CD14-positive monocyte (primary cell): ENCODE measurements at regions not wholly inside any gene's neighbourhood (a gene's known extent, or its start where the extent isn't known, plus 50 kb on each side); places are given as distances from the start of the nearest gene placed in this dataset.

Experiments
- DNase-seq, 3 donors: peaks; one replicate each; pipeline ENCODE4 v3.0.0-alpha.2; 2011 to 2022
- H2AFZ ChIP-seq: 2 replicates; pipeline ENCODE4 v1.6.0; 2012; ENCODE audit warnings: mild to moderate bottlenecking, low read depth, low read length, inconsistent platforms; ENCODE audit not compliant: insufficient read depth, poor library complexity, severe bottlenecking
- H3K27ac ChIP-seq, 2 donors: 1 replicate in 1 of 2; 2 replicates in 1 of 2; pipeline ENCODE4 v1.5.1; 2012 to 2013; ENCODE audit warnings: low read length in 2 of 2, control low read depth in 1 of 2, inconsistent platforms in 1 of 2, low read depth in 1 of 2, mild to moderate bottlenecking in 1 of 2
- H3K27me3 ChIP-seq, 2 donors: one replicate each; pipeline versions ENCODE4 v1.6.0 to v1.6.1; 2011 to 2013; ENCODE audit warnings: low read length in 2 of 2; ENCODE audit not compliant: control insufficient read depth in 2 of 2, insufficient read depth in 2 of 2
- H3K36me3 ChIP-seq, 2 donors: replicated peaks in 1 of 2; 1 replicate in 1 of 2; 2 replicates in 1 of 2; pipeline versions ENCODE4 v1.5.1 to v1.6.1; 2012 to 2013; ENCODE audit warnings: low read length in 2 of 2, control low read depth in 1 of 2, inconsistent platforms in 1 of 2, mild to moderate bottlenecking in 1 of 2; ENCODE audit not compliant: insufficient read depth in 2 of 2, control insufficient read depth in 1 of 2
- H3K4me1 ChIP-seq, 2 donors: 1 replicate in 1 of 2; 2 replicates in 1 of 2; pipeline versions ENCODE4 v1.5.1 to v1.6.1; 2012 to 2013; ENCODE audit warnings: low read length in 2 of 2, control low read depth in 1 of 2, inconsistent platforms in 1 of 2, mild to moderate bottlenecking in 1 of 2, moderate library complexity in 1 of 2; ENCODE audit not compliant: insufficient read depth in 2 of 2, control insufficient read depth in 1 of 2
- H3K4me2 ChIP-seq: replicated peaks from 2 replicates; pipeline ENCODE3; 2012; ENCODE audit warnings: low read length, moderate library complexity, mild to moderate bottlenecking; ENCODE audit not compliant: poor library complexity, severe bottlenecking; ENCODE audit errors: extremely low read depth
- H3K4me3 ChIP-seq, 3 experiments: fragments of 200-600 bp in 1 of 3; sonication (generic) in 1 of 3; replicated peaks in 1 of 3; 1 replicate in 2 of 3; 2 replicates in 1 of 3; pipeline ENCODE4 v1.5.1; 2011 to 2013; ENCODE audit warnings: low read length in 3 of 3, mild to moderate bottlenecking in 3 of 3, control low read depth in 2 of 3, low read depth in 2 of 3, inconsistent platforms in 1 of 3, moderate library complexity in 1 of 3
- H3K79me2 ChIP-seq: 2 replicates; pipeline ENCODE4 v1.6.0; 2012; ENCODE audit warnings: mild to moderate bottlenecking, control low read depth, inconsistent platforms, low read length, moderate library complexity; ENCODE audit not compliant: insufficient read depth
- H3K9ac ChIP-seq: 2 replicates; pipeline ENCODE4 v1.6.0; 2017; ENCODE audit warnings: low read length, mild to moderate bottlenecking; ENCODE audit not compliant: insufficient read depth, poor library complexity, severe bottlenecking
- H3K9me3 ChIP-seq, 2 donors: replicated peaks in 1 of 2; 1 replicate in 1 of 2; 2 replicates in 1 of 2; pipeline versions ENCODE4 v1.5.1 to v1.6.1; 2012 to 2013; ENCODE audit warnings: low read length in 2 of 2, control low read depth in 1 of 2; ENCODE audit not compliant: control insufficient read depth in 1 of 2, insufficient read depth in 1 of 2
- H4K20me1 ChIP-seq: 2 replicates; pipeline ENCODE4 v1.6.0; 2012; ENCODE audit warnings: mild to moderate bottlenecking, low read length, control low read depth, moderate library complexity; ENCODE audit not compliant: insufficient read depth
- H3K27ac Mint-ChIP-seq, 7 donors: one replicate each; pipeline ENCODE4 v1.8.0; 2020; ENCODE audit warnings: mild to moderate bottlenecking in 7 of 7, mixed read lengths in 7 of 7, moderate library complexity in 6 of 7, inconsistent platforms in 2 of 7
- H3K27me3 Mint-ChIP-seq, 3 donors: one replicate each; pipeline ENCODE4 v1.8.0; 2021 to 2022; ENCODE audit warnings: low read depth in 3 of 3, mild to moderate bottlenecking in 3 of 3, mixed read lengths in 3 of 3, moderate library complexity in 3 of 3, inconsistent platforms in 1 of 3
- H3K36me3 Mint-ChIP-seq, 2 donors: one replicate each; pipeline ENCODE4 v1.8.0; 2020; ENCODE audit warnings: mixed read lengths in 2 of 2, inconsistent platforms in 1 of 2, mild to moderate bottlenecking in 1 of 2
- H3K4me1 Mint-ChIP-seq: one replicate; pipeline ENCODE4 v1.8.0; 2020; ENCODE audit warnings: mild to moderate bottlenecking, mixed read lengths
- H3K4me3 Mint-ChIP-seq, 2 donors: one replicate each; pipeline ENCODE4 v1.8.0; 2020; ENCODE audit warnings: mild to moderate bottlenecking in 2 of 2, mixed read lengths in 2 of 2, moderate library complexity in 1 of 2
- H3K9me3 Mint-ChIP-seq, 7 donors: one replicate each; pipeline ENCODE4 v1.8.0; 2020 to 2022; ENCODE audit warnings: mixed read lengths in 7 of 7, mild to moderate bottlenecking in 6 of 7, moderate library complexity in 6 of 7, inconsistent platforms in 2 of 7
- WGBS: methylation state at CpG from one replicate; pipeline ENCODE4 v1.1.5; 2013; ENCODE audit warnings: missing lambda C conversion rate; ENCODE audit not compliant: insufficient coverage; 5-methylcytosine and 5-hydroxymethylcytosine counted together
- intact Hi-C, 2 donors: fragments of 100-400 bp; cut with micrococcal nuclease; formaldehyde crosslinking; loops; one replicate each; pipeline versions ENCODE4 v1.15.0 to v1.15.1; 2023
- TF ChIP-seq, protein P1 (sequence below): fragments of 200-600 bp; IDR thresholded peaks from one replicate; pipeline ENCODE4 v1.8.0; 2022; ENCODE audit warnings: antibody characterized with exemption, mild to moderate bottlenecking

DNA sequence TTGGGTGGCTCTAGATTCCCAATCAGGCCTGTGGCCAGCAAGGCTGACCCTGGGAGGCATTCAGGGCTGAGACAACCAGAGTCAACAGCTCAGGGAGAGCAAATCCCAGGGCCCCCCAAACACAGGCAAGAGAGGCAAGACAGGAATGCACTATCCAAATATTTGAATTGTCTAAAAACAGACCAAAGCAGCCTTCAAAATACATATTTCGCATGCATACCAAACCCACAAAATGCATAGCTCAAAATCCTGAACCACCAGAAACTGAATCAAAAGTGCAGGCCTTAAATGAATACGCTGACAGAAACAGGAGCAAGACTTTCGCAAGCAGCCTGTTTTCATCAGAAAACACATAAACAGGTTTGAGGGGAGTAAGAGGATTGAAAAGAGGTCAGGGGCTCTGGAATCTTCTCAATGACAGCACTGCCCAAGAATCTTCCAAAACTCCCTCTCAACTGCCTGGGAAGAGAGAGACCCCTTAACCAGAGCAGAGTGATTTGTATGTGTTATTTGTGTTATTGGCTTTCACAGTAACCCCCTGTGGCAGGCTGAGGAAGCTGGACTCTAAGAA, 213.6 kb upstream of the CDH5 start:
- TF ChIP-seq, protein P1, sequence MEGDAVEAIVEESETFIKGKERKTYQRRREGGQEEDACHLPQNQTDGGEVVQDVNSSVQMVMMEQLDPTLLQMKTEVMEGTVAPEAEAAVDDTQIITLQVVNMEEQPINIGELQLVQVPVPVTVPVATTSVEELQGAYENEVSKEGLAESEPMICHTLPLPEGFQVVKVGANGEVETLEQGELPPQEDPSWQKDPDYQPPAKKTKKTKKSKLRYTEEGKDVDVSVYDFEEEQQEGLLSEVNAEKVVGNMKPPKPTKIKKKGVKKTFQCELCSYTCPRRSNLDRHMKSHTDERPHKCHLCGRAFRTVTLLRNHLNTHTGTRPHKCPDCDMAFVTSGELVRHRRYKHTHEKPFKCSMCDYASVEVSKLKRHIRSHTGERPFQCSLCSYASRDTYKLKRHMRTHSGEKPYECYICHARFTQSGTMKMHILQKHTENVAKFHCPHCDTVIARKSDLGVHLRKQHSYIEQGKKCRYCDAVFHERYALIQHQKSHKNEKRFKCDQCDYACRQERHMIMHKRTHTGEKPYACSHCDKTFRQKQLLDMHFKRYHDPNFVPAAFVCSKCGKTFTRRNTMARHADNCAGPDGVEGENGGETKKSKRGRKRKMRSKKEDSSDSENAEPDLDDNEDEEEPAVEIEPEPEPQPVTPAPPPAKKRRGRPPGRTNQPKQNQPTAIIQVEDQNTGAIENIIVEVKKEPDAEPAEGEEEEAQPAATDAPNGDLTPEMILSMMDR: no peak
- H3K36me3 Mint-ChIP-seq: peaks cover 0 to 2% of the 10 kb centered on the region in 2 donors
- H3K4me1 Mint-ChIP-seq: peaks cover 44% of the 10 kb centered on the region
- no peak overlapping the region for H3K4me2 ChIP-seq
- no peaks in the 10 kb centered on the region for H3K9me3 ChIP-seq
- no peak overlapping the region for H3K4me3 Mint-ChIP-seq
- H3K36me3 ChIP-seq: no peaks in the 10 kb centered on the region
- no peak overlapping the region for H3K27ac ChIP-seq
- no peaks in the 10 kb centered on the region for H3K27me3 ChIP-seq
- DNase-seq: no peak
- no peaks in the 10 kb centered on the region for H3K79me2 ChIP-seq
- peaks cover 21 to 32% of the 10 kb centered on the region in 2 donors for H3K4me1 ChIP-seq
- peaks cover 0 to 3% (median 3%) of the 10 kb centered on the region in 3 donors for H3K27me3 Mint-ChIP-seq
- H2AFZ ChIP-seq: no peak overlapping the region
- intact Hi-C loops: no loop called here
- whole genome bisulfite sequencing: no CpG with 5 or more reads among the region's 3 CpGs
- no peaks in the 10 kb centered on the region for H4K20me1 ChIP-seq
- no peak overlapping the region for H3K4me3 ChIP-seq
- peak overlapping the region in 1 of 7 donors; percentile 28 for H3K27ac Mint-ChIP-seq
- H3K9ac ChIP-seq: no peak overlapping the region
- H3K9me3 Mint-ChIP-seq: peaks cover 0 to 1% (median 0%) of the 10 kb centered on the region in 7 donors

DNA sequence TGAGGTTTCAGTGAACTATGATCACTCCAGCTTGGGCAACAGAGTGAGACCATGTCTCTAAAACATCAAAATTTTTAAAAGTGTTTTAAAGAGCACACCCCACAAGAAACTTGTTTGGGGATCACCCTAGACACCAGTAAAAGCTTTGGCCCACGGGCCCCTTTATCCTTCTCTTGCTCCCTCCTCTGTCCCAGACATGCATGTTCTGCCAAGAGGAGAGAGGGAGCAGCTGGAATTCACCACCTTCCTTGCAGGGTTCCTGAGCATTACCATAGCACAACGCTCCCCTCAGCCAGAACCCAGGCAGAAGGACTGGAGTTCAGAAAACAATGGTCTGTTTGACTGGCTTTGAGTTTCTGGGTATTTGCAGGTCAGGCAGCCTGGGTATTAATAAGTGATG, 214.3 kb upstream of the CDH5 start:
- Histone ChIP-seq H3K4me2 (no peak overlapping the region), H3K9me3 (no peaks in the 10 kb centered on the region), H2AFZ (no peak overlapping the region), H3K27me3 (no peaks in the 10 kb centered on the region), H3K27ac (no peak overlapping the region), H3K79me2 (no peaks in the 10 kb centered on the region), H3K36me3 (no peaks in the 10 kb centered on the region), H4K20me1 (no peaks in the 10 kb centered on the region), H3K4me1 (peaks cover 21 to 32% of the 10 kb centered on the region in 2 donors), H3K9ac (no peak overlapping the region), H3K4me3 (no peak overlapping the region)
- H3K27me3 Mint-ChIP-seq: peaks cover 0 to 3% (median 3%) of the 10 kb centered on the region in 3 donors
- H3K36me3 Mint-ChIP-seq: peaks cover 0 to 2% of the 10 kb centered on the region in 2 donors
- peaks cover 0 to 1% (median 0%) of the 10 kb centered on the region in 7 donors for H3K9me3 Mint-ChIP-seq
- no peak for DNase-seq
- H3K27ac Mint-ChIP-seq: peak overlapping the region in 2 of 7 donors; percentile 36 to 41
- no CpG with 5 or more reads among the region's 2 CpGs for WGBS
- TF ChIP-seq, protein P1: no peak
- intact Hi-C loops: no loop called here
- no peak overlapping the region for H3K4me3 Mint-ChIP-seq
- H3K4me1 Mint-ChIP-seq: peaks cover 44% of the 10 kb centered on the region
